Panc1 (cell line): ENCODE measurements at regions not wholly inside any gene's neighbourhood (a gene's known extent, or its start where the extent isn't known, plus 50 kb on each side); places are given as distances from the start of the nearest gene placed in this dataset.

Experiments used
- ATAC-seq: fragments of 200-7000 bp; cut with Tn5 transposase; 2 replicates; pipeline ENCODE4 v1.9.1; 2020; ENCODE audit warnings: mild to moderate bottlenecking, moderate library complexity
- BruUV-seq: library from RNA; stranded (reverse); fragments of 400-500 nt; replicated peaks from 2 replicates; lab custom pipeline; 2021; lab: Mats Ljungman, UMichigan
- CTCF ChIA-PET: fragments of 300-600 bp; sonication (Branson Sonifier 250); formaldehyde crosslinking; loops from one replicate; lab custom pipeline; 2022; ENCODE audit warnings: antibody characterized with exemption; lab: Charles Lee
- POLR2A ChIA-PET: fragments of 300-600 bp; sonication (Branson Sonifier 250); formaldehyde crosslinking; loops from one replicate; lab custom pipeline; 2022; ENCODE audit warnings: antibody characterized with exemption; lab: Charles Lee
- DNase-seq: peaks from one replicate; pipeline ENCODE4 v3.0.0-alpha.2; 2010; ENCODE audit warnings: low read depth, low spot score
- H3K27ac ChIP-seq: 2 replicates; pipeline ENCODE4 v1.5.1; 2011; ENCODE audit warnings: mild to moderate bottlenecking, low read length, inconsistent platforms
- H3K27me3 ChIP-seq: fragments of 200-500 bp; sonication (Bioruptor generic); 2 replicates; pipeline ENCODE4 v1.6.0; 2014; ENCODE audit warnings: low read length, inconsistent platforms; ENCODE audit not compliant: control insufficient read depth, insufficient read depth
- H3K36me3 ChIP-seq: fragments of 200-500 bp; sonication (Bioruptor generic); 2 replicates; pipeline ENCODE4 v1.5.1; 2014; ENCODE audit warnings: inconsistent platforms, mild to moderate bottlenecking, low read length, moderate library complexity; ENCODE audit not compliant: control insufficient read depth, insufficient read depth
- H3K4me1 ChIP-seq: 2 replicates; pipeline ENCODE4 v1.5.1; 2011; ENCODE audit warnings: inconsistent platforms, mild to moderate bottlenecking, low read length, moderate library complexity; ENCODE audit not compliant: control insufficient read depth, insufficient read depth
- H3K4me3 ChIP-seq, 2 experiments: 2 replicates each; pipeline ENCODE4 v1.5.1; 2011 to 2012; ENCODE audit warnings: low read depth in 2 of 2, low read length in 2 of 2, mild to moderate bottlenecking in 2 of 2, inconsistent platforms in 1 of 2, moderate library complexity in 1 of 2
- H3K9me3 ChIP-seq: fragments of 200-500 bp; sonication (Bioruptor generic); 2 replicates; pipeline ENCODE4 v1.5.1; 2014; ENCODE audit warnings: low read depth, mild to moderate bottlenecking, inconsistent platforms, low read length, moderate library complexity; ENCODE audit not compliant: control insufficient read depth, insufficient read depth
- CTCF ChIP-seq: fragments of 450-650 bp; IDR thresholded peaks from 2 replicates; pipeline ENCODE4 v1.5.1; 2017; ENCODE audit warnings: mild to moderate bottlenecking
- POLR2AphosphoS5 ChIP-seq: IDR thresholded peaks from 2 replicates; pipeline ENCODE4 v1.6.1; 2012; ENCODE audit warnings: mild to moderate bottlenecking, low read depth, low read length, moderate library complexity
- REST ChIP-seq, 2 experiments: IDR thresholded peaks; 2 replicates each; pipeline ENCODE4 v1.6.1; 2011 to 2012; ENCODE audit warnings: low read depth in 2 of 2, control low read depth in 1 of 2, low read length in 1 of 2, mild to moderate bottlenecking in 1 of 2, moderate library complexity in 1 of 2; ENCODE audit not compliant: insufficient read depth in 1 of 2
- SIN3A ChIP-seq: IDR thresholded peaks from 2 replicates; pipeline ENCODE4 v1.6.1; 2012; ENCODE audit warnings: low read depth, mild to moderate bottlenecking, low read length, moderate library complexity, borderline replicate concordance; ENCODE audit not compliant: insufficient read depth
- TCF7L2 ChIP-seq: IDR thresholded peaks from 2 replicates; pipeline ENCODE4 v1.6.1; 2011; ENCODE audit warnings: mild to moderate bottlenecking, low read depth, low read length, inconsistent platforms
- in situ Hi-C: cut with HindIII; loops from 2 replicates; pipeline ENCODE4 v1.10.0; 2016; ENCODE audit warnings: low sequenced_read_pairs, low pct_unique_long_range_greater_than_20kb
- intact Hi-C: fragments of 100-400 bp; cut with micrococcal nuclease; formaldehyde crosslinking; loops from one replicate; pipeline ENCODE4 v1.10.0; 2022; ENCODE audit not compliant: unreplicated experiment

- no peaks in the 10 kb centered on the region for H3K9me3 ChIP-seq
- no peaks in the 10 kb centered on the region for H3K36me3 ChIP-seq
- in situ Hi-C loops (no loop called here), intact Hi-C loops (no loop called here)
- TF ChIP-seq CTCF (no peak), REST (IDR thresholded peaks at IDR 0.05; ENCODE audit: insufficient read depth in 1 of 2, low read depth in 2 of 2, low read length in 1 of 2) (no peak), TCF7L2 (no peak), SIN3A (no peak), POLR2AphosphoS5 (no peak)
- ChIA-PET POLR2A (no interaction called here), CTCF (no interaction called here)
- no peaks in the 10 kb centered on the region for H3K4me1 ChIP-seq
- no peak overlapping the region for H3K27ac ChIP-seq
- no peak overlapping the region for H3K4me3 ChIP-seq
- no peaks in the 10 kb centered on the region for H3K27me3 ChIP-seq
- DNase-seq (no peak), ATAC-seq (no peak)
- BruUV-seq, result no TSS peak
These were observed 612.2 kb upstream of the POM121L12 start for GRCh38 chr7:52423251-52423650.

- no peak overlapping the region for H3K4me3 ChIP-seq
- peaks cover 8% of the 10 kb centered on the region; the same call in 1 of the 2 replicates for H3K9me3 ChIP-seq
- no peaks in the 10 kb centered on the region for H3K36me3 ChIP-seq
- H3K27me3 ChIP-seq, result no peaks in the 10 kb centered on the region
- BruUV-seq, result no TSS peak
- no peak for DNase-seq
- in situ Hi-C loops (no loop called here), intact Hi-C loops (no loop called here)
- POLR2A ChIA-PET, result no interaction called here
- no peaks in the 10 kb centered on the region for H3K4me1 ChIP-seq
- no peak for ATAC-seq
- H3K27ac ChIP-seq, result no peak overlapping the region
- TF ChIP-seq REST (IDR thresholded peaks at IDR 0.05; ENCODE audit: insufficient read depth in 1 of 2, low read depth in 2 of 2, low read length in 1 of 2) (no peak), TCF7L2 (no peak), POLR2AphosphoS5 (no peak), SIN3A (no peak), CTCF (no peak)
- CTCF ChIA-PET, result no interaction called here
These were observed 622.4 kb upstream of the POM121L12 start for GRCh38 chr7:52413051-52413450.
